Activated naive CD8-positive, alpha-beta T cell (primary cell): ENCODE measurements at regions not wholly inside any gene's neighbourhood (a gene's known extent, or its start where the extent isn't known, plus 50 kb on each side); places are given as distances from the start of the nearest gene placed in this dataset.
"Not testable (repeated sequence)": the region's sequence is repeated elsewhere in the genome, so short reads cannot be mapped to it uniquely, and the experiment has no call there.

Experiments used
- H3K27ac Mint-ChIP-seq: one replicate; pipeline ENCODE4 v1.8.0; 2021; ENCODE audit warnings: mixed read lengths
- H3K27me3 Mint-ChIP-seq: one replicate; pipeline ENCODE4 v1.8.0; 2021; ENCODE audit warnings: mixed read lengths
- H3K36me3 Mint-ChIP-seq: one replicate; pipeline ENCODE4 v1.8.0; 2021; ENCODE audit warnings: mixed read lengths
- H3K4me1 Mint-ChIP-seq: one replicate; pipeline ENCODE4 v1.8.0; 2021; ENCODE audit warnings: low read depth, mixed read lengths
- H3K4me3 Mint-ChIP-seq: one replicate; pipeline ENCODE4 v1.8.0; 2021; ENCODE audit warnings: mild to moderate bottlenecking, mixed read lengths
- H3K9me3 Mint-ChIP-seq: one replicate; pipeline ENCODE4 v1.8.0; 2021; ENCODE audit warnings: low read depth, mixed read lengths

DNA sequence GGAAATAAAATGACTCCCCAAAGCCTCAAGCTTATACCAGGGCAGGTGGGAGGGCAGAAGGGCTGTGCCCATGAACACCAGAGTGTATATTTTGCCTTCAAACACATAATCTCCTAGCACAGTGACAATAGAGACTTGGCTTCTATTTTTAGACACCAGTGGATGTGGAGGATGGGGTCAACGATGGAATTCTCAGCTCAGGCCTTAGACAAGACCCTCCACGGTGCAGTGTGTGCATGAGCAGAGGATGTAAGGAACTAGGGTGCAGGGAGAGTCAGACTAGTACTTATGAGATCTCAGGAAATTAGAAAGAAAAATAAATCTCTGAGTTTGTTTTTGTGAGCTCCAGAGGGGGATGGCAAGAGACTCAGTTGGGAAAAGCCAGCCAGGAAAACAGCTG is 113.6 kb upstream of the CADM1 start:
- Mint-ChIP-seq H3K27me3 (no peaks in the 10 kb centered on the region), H3K4me1 (no peaks in the 10 kb centered on the region), H3K4me3 (no peak overlapping the region), H3K9me3 (no peaks in the 10 kb centered on the region), H3K27ac (no peak overlapping the region), H3K36me3 (no peaks in the 10 kb centered on the region)

DNA sequence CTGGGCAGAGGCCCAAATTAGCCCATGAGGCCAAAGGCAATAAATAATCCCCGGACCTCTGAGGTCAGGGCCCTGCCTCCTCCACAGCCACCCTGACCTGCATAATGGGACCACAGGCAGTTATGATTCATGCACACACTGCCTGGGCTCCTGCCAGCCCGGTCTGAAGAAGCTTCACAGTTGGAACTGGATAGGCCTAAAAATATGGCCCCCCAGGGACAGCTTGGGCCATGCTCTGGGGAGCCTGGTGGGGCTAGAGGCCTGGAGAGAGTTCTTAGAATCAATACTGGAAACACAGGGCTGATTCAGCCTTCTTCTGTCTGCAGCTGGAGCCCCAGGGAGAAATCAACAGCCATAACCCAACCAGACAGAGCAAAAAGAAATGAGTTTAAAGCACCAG is 112.8 kb upstream of the CADM1 start:
- no peaks in the 10 kb centered on the region for H3K4me1 Mint-ChIP-seq
- H3K27me3 Mint-ChIP-seq, result no peaks in the 10 kb centered on the region
- no peak overlapping the region for H3K27ac Mint-ChIP-seq
- H3K4me3 Mint-ChIP-seq, result no peak overlapping the region
- no peaks in the 10 kb centered on the region for H3K9me3 Mint-ChIP-seq
- H3K36me3 Mint-ChIP-seq, result no peaks in the 10 kb centered on the region

DNA sequence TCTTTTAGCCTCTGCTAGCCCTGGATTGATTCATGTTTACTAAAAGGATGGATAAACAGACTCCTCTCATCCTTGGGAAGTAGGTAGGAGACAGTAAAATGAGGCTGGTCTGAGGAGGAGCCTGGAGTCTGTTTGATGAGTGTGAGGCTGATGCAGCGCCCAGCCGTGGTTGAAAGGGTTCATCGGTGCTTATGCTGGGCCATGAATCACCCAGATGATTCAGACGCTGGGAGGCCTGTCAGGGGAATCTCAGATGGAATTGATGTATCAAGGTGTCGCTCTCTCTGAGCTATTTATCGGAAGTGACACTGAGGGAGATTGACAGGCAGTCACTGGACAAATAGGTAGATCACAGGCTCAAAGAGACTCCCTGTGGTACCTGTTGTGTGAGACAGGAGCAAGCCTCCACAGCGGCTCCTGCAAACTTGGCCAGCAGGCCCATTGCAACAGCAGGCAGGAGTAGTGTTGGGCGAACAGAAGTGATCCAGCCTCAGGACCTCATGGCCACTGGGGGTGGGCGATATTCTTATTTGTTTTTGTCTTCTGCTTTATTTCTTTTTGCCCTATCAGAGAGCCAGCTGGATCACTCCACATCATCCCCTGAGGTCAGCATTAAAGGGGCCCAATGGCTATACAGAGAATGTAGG is 109.9 kb upstream of the CADM1 start:
- no peaks in the 10 kb centered on the region for H3K9me3 Mint-ChIP-seq
- H3K36me3 Mint-ChIP-seq, result no peaks in the 10 kb centered on the region
- H3K4me3 Mint-ChIP-seq, result no peak overlapping the region
- H3K27ac Mint-ChIP-seq, result no peak overlapping the region
- no peaks in the 10 kb centered on the region for H3K4me1 Mint-ChIP-seq
- peaks cover 1% of the 10 kb centered on the region for H3K27me3 Mint-ChIP-seq

DNA sequence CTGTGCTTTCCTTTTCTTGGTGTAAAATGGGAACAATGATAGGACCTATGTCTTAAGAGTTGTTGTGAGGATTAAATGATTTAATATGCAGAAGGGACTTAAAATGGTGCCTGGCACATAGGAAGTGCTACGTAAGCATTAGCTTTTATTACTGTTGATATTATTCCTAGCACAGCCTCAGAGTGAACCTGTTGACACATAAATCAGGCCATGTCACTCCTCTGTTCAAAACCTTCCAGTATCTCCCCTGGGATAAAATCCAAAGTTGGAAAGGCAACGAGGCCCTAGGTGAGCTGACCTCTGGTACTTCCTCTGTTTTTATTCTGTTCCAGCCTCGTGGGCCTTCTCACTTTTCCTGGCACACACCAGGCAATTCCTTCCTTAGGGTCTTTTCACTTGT is 108.8 kb upstream of the CADM1 start:
- Mint-ChIP-seq H3K27me3 (peaks cover 1% of the 10 kb centered on the region), H3K27ac (no peak overlapping the region), H3K9me3 (no peaks in the 10 kb centered on the region), H3K4me3 (no peak overlapping the region), H3K36me3 (no peaks in the 10 kb centered on the region), H3K4me1 (no peaks in the 10 kb centered on the region)

DNA sequence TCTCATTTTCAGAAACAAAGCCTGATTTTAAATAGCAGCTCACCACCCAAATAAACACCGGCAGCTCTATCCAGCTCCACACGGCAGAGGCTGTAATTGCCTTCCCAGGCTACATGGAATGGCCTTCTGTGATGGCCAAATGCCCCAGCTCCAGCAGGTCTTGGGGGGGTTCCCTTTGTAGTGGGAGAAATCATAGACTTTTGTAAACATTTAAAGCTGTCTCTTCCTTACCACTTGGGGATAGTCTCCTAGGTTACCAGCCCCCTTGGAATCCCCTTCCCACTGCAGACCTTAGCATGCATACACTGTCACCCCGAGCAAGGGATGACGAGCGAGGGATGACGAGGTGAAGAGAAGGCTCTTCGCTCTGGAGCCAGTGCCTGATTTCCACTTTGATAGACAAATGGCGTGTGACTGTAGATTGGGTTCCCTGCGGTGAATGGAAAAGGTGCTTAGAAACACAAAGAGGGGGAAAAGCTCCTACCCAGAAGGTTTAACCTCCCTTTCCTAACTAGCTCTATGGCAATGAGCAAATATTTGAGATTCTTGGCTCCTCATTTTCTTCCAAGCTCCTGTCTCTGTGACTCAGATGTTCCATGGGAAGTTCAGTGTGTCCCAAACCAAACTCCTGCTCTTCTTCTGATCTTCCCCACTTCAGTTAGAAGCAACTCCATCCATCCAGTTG is 108.0 kb upstream of the CADM1 start:
- H3K9me3 Mint-ChIP-seq, result no peaks in the 10 kb centered on the region
- peaks cover 1% of the 10 kb centered on the region for H3K27me3 Mint-ChIP-seq

DNA sequence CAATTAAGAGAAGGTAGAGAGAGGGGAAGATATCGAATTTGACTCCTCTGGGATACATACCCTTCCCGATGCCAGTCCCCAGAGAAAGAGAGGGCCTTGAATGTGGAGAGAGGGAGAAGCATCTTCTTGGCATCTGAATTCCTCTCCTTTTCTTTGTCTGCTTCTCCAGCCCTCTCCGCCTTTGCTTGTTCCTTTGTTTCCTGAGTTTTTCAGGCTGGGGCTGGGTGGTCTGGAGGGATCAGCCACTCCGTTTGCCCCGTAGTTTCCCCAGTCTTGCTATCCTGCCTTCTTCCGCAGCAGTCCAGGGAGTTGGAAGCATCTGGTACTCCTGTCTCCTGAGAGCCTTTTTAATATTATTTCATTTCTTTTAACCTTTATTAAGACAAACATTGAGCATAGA is 107.1 kb upstream of the CADM1 start:
- Mint-ChIP-seq H3K27me3 (peaks cover 1% of the 10 kb centered on the region), H3K9me3 (no peaks in the 10 kb centered on the region), H3K4me3 (no peak overlapping the region), H3K4me1 (no peaks in the 10 kb centered on the region), H3K27ac (no peak overlapping the region), H3K36me3 (no peaks in the 10 kb centered on the region)

More for the DNA sequence above, 108.0 kb upstream of the CADM1 start:
- Mint-ChIP-seq H3K4me3 (no peak overlapping the region), H3K4me1 (no peaks in the 10 kb centered on the region), H3K27ac (no peak overlapping the region), H3K36me3 (no peaks in the 10 kb centered on the region)

DNA sequence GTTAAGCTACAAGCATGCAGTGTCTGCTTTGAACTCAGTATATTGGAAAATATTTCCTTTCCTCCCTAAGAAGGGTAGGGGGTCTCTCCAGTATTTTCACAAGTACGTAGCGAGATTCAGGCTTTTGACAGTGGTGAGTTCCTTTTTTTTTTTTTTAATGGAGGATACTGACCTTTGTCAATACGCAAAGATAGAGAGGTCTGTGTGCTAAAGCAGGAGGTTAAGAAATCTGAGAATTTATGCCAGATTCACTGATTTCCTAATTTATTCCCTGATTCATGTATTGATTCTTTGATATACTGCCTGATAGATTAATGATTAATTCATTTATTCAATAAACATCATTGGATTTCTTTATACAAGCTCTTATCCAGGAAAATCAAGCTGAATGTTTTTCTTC is 106.7 kb upstream of the CADM1 start:
- Mint-ChIP-seq H3K4me3 (no peak overlapping the region), H3K36me3 (no peaks in the 10 kb centered on the region), H3K9me3 (no peaks in the 10 kb centered on the region), H3K27me3 (peaks cover 1% of the 10 kb centered on the region), H3K4me1 (no peaks in the 10 kb centered on the region), H3K27ac (no peak overlapping the region)

DNA sequence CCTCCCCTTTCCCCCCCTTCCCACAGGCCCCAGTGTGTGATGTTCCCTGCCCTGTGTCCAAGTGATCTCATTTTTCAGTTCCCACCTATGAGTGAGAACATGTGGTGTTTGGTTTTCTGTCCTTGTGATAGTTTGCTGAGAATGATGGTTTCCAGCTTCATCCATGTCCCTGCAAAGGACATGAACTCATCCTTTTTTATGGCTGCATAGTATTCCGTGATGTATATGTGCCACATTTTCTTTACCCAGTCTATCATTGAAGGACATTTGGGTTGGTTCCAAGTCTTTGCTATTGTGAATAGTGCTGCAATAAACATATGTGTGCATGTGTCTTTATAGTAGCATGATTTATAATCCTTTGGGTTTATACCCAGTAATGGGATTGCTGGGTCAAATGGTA is 106.0 kb upstream of the CADM1 start:
- not testable (repeated sequence) for H3K9me3 Mint-ChIP-seq, H3K27me3 Mint-ChIP-seq, H3K36me3 Mint-ChIP-seq, H3K4me1 Mint-ChIP-seq, H3K27ac Mint-ChIP-seq, H3K4me3 Mint-ChIP-seq

DNA sequence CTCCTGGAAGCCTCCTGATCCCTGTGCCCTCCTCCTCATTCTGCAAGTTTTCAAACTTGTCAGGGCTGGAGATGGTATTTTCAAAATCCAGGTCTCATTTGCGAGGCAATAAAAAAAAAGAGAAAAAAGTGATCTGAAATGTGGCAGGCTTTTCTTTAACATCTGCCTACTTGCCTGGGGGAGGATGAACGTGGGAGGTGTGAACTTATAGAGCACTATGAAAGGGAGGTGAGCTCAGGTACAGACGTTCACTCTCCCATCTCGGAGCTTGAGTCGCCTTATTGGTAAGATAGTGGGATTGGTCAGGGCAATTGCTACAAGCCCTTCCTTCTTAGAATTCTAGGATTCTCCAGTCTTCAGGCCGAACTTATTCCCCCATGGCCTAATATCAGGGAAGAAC is 104.8 kb upstream of the CADM1 start:
- no peak overlapping the region for H3K4me3 Mint-ChIP-seq
- no peak overlapping the region for H3K27ac Mint-ChIP-seq
- H3K36me3 Mint-ChIP-seq, result no peaks in the 10 kb centered on the region
- H3K27me3 Mint-ChIP-seq, result peaks cover 3% of the 10 kb centered on the region
- no peaks in the 10 kb centered on the region for H3K4me1 Mint-ChIP-seq
- H3K9me3 Mint-ChIP-seq, result no peaks in the 10 kb centered on the region

DNA sequence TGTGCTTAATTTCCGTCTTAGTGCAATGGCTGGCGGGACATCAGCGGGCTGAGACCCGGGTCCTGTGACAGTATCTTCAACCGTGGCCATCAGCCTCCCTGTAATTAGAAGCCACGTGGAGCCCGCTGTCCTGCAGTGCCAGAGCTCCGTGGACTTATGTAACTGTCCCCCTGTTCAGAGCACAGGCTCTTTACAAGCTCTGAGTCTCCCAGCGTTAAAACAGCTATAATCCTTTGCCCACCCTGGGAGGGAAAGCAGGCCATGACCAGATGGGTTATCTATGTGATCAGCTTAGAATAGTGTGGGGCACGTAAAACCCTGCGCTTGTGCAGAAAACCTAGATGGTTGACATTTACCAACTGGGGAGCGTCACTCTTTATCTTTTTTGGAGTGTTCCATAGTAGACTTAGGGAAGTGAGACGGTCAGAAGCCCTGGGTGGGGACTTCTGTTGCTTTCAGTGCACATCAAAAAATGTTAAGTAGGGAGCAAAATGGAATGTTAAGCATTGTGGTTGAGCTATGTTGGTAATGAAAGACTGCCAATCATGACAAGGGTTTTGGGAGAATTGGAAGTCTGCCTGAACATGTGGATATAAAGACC is 103.5 kb upstream of the CADM1 start:
- Mint-ChIP-seq H3K27ac (no peak overlapping the region), H3K4me1 (no peaks in the 10 kb centered on the region), H3K4me3 (no peak overlapping the region), H3K36me3 (no peaks in the 10 kb centered on the region), H3K9me3 (no peaks in the 10 kb centered on the region), H3K27me3 (peaks cover 3% of the 10 kb centered on the region)

DNA sequence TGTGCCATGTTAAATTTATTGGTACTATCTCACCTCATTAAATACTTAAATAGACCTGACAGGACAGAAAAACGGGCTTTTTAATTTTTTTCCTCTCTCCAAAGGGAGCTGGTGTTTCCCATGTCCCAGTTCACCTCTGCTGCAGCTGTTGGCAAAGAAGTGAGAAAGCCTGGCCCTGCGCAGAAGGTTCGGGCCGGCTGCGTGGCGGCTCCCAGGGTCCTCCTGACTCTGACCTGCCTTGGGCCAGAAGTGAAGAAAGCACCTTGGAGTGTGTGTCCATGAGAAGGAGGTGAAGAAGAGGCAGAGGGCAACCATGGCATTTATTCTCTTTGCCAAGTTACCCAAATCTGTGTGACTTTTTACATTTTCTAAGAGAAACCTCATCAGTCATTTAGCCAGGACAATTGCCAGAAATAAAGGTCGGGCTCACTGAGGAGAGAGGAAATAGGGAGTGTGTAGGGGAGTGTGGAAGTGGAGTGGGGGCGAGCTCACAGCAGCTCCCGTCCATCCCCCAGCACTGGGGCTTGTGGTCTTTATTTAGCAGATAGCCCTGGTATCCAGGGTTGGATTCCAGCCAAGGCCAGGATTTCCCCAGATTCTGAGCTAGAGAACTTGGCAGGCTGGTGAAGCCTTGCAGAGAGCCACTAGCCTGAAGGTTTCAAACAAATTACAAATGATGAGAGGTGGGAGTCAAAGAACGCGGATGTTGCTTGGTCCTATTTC is 102.4 kb upstream of the CADM1 start:
- peaks cover 2% of the 10 kb centered on the region for H3K27me3 Mint-ChIP-seq
- no peaks in the 10 kb centered on the region for H3K4me1 Mint-ChIP-seq
- no peaks in the 10 kb centered on the region for H3K36me3 Mint-ChIP-seq
- no peaks in the 10 kb centered on the region for H3K9me3 Mint-ChIP-seq
- H3K27ac Mint-ChIP-seq, result no peak overlapping the region
- H3K4me3 Mint-ChIP-seq, result no peak overlapping the region

DNA sequence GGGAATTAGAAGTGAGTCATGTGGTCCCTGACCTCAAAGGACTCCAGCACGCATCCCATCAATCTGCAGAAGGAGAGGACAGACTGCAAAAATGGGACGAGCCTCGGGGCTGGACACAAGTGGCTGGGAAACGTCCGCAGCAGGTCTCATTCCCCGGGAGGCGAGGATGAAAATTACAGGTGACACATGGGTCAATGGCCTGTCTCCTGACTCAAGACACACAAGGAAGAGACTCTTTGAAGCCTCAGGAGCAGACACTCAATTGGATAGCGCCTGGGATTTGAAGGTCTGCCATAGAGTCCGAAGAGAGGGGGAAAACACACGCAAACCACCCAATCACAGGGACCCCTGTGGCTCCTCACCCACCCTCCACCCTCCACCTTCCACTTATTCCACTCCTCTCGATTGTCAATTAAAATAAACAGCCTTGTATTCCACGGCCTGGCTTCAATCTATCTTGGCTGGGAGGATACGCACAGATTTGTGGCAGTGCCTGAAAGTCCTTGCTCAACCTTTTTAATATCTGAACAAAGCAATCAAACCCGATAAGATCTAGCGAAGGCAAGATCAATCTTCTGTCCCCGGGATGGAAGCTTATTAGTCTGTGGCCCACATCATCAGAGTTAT is 101.8 kb upstream of the CADM1 start:
- Mint-ChIP-seq H3K9me3 (no peaks in the 10 kb centered on the region), H3K36me3 (no peaks in the 10 kb centered on the region), H3K4me3 (no peak overlapping the region), H3K27ac (no peak overlapping the region), H3K27me3 (peaks cover 2% of the 10 kb centered on the region), H3K4me1 (no peaks in the 10 kb centered on the region)

DNA sequence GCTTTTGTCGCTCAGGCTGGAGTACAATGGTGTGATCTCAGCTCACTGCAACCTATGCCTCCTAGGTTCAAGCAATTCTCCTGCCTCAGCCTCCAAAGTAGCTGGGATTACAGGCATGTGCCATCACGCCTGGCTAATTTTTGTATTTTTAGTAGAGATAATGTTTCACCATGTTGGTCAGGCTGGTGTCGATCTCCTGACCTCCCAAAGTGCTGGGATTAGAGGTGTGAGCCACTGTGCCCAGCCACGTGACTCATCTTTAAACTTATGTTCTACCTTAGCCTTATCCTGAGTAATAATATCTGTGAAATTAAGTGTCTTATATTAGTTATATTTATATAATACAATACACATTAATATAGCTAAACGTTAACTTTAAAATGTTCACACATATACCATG is 101.2 kb upstream of the CADM1 start:
- not testable (repeated sequence) for H3K27me3 Mint-ChIP-seq, H3K4me1 Mint-ChIP-seq, H3K4me3 Mint-ChIP-seq, H3K27ac Mint-ChIP-seq, H3K36me3 Mint-ChIP-seq, H3K9me3 Mint-ChIP-seq

DNA sequence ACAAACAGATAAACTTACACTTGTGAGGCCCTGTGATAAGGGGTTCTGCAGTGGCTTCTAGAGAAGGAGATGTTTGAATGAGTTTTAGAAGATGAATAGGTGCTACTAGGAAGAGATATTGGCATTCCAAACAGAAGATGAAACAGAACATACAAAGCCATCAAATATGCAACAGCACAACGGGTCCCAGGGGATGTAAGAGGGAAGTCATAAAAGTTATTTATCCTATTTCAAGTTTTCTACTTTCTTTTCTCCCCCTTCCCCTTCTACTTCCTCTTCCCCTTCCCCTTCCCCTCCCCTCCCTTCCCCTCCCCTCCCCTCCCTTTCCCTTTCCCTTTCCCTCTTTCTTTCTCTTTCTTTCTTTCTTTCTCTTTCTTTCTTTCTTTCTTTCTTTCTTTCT is 94.9 kb upstream of the CADM1 start:
- no peaks in the 10 kb centered on the region for H3K4me1 Mint-ChIP-seq

More for the DNA sequence above, 94.9 kb upstream of the CADM1 start:
- no peaks in the 10 kb centered on the region for H3K9me3 Mint-ChIP-seq
- H3K27ac Mint-ChIP-seq, result no peak overlapping the region
- H3K36me3 Mint-ChIP-seq, result no peaks in the 10 kb centered on the region
- H3K27me3 Mint-ChIP-seq, result peaks cover 1% of the 10 kb centered on the region
- no peak overlapping the region for H3K4me3 Mint-ChIP-seq
